ENCODE measurements at regions not wholly inside any gene's neighbourhood (a gene's known extent, or its start where the extent isn't known, plus 50 kb on each side); places are given as distances from the start of the nearest gene placed in this dataset.
"Not testable (repeated sequence)": the region's sequence is repeated elsewhere in the genome, so short reads cannot be mapped to it uniquely, and the experiment has no call there.

- H3K4me1 Mint-ChIP-seq = no peaks in the 10 kb centered on the region
- ATAC-seq (ENCODE audit: low read depth) (no peak), DNase-seq (no peak)
- H3K36me3 Mint-ChIP-seq = no peaks in the 10 kb centered on the region
- H3K4me3 Mint-ChIP-seq = no peak overlapping the region
- H3K27me3 Mint-ChIP-seq = peaks cover 11% of the 10 kb centered on the region
- POLR2A ChIA-PET = no interaction called here
- H3K27ac Mint-ChIP-seq = no peak overlapping the region
- peaks cover 2% of the 10 kb centered on the region for H3K9me3 Mint-ChIP-seq
Observed at GRCh38 chr13:30058429-30058828, 208.0 kb upstream of the UBL3 start.

DNA sequence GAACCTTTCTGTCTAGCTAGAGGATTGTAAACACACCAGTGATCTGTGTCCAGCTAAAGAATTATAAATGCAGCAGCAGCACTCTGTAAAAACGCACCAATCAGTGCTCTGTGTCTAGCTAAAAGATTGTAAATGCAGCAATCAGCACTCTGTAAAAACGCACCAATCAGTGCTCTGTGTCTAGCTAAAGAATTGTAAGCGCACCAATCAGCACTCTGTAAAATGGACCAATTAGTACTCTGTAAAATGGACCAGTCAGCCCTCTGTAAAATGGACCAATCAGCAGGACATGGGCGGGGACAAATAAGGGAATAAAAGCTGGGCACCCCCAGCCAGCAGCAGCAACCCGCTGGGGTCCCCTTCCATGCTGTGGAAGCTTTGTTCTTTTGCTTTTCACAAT lies 204.1 kb upstream of the UBL3 start:
- POLR2A ChIA-PET; H3K4me3 Mint-ChIP-seq; ATAC-seq (ENCODE audit: low read depth): not testable (repeated sequence)

DNA sequence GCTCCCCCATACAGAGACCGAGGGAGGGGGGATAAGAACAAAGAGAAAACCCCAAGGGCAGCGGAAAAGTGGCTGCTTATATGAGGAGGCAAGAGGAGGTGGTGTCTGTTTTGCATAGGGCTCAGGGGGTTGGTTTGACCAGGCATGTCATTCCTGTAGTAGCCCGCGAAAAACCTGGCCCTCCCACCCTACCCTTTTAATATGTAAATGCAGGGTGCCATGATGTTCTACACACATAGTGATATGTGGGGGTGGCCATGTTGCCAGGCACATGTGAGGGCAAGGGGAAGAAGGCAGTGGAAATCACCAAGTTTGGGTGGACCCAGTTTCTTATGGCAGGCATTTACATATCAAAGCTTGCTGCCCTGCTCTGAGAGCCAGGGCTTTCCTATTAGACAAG lies 203.5 kb upstream of the UBL3 start:
- H3K4me3 Mint-ChIP-seq = no peak overlapping the region
- H3K4me1 Mint-ChIP-seq = peaks cover 6% of the 10 kb centered on the region

More for the DNA sequence above, 204.1 kb upstream of the UBL3 start:
- not testable (repeated sequence) for H3K36me3 Mint-ChIP-seq, DNase-seq, H3K27ac Mint-ChIP-seq, H3K9me3 Mint-ChIP-seq, H3K4me1 Mint-ChIP-seq, H3K27me3 Mint-ChIP-seq

GRCh38 chr13:30052120-30052519 lies 201.7 kb upstream of the UBL3 start:
- DNase-seq (no peak), ATAC-seq (ENCODE audit: low read depth) (peak; percentile 56)
- Mint-ChIP-seq H3K4me3 (no peak overlapping the region), H3K27me3 (peaks cover 7% of the 10 kb centered on the region), H3K27ac (peak overlapping the region; percentile 50), H3K9me3 (no peaks in the 10 kb centered on the region), H3K4me1 (peaks cover 18% of the 10 kb centered on the region), H3K36me3 (no peaks in the 10 kb centered on the region)
- POLR2A ChIA-PET = no interaction called here

More for the DNA sequence above, 203.5 kb upstream of the UBL3 start:
- POLR2A ChIA-PET = no interaction called here
- Mint-ChIP-seq H3K27me3 (peaks cover 7% of the 10 kb centered on the region), H3K9me3 (no peaks in the 10 kb centered on the region), H3K36me3 (no peaks in the 10 kb centered on the region), H3K27ac (no peak overlapping the region)
- ATAC-seq (ENCODE audit: low read depth) (no peak), DNase-seq (no peak)

- H3K4me1 Mint-ChIP-seq = peaks cover 19% of the 10 kb centered on the region
- ATAC-seq (ENCODE audit: low read depth) = no peak
- no peak overlapping the region for H3K27ac Mint-ChIP-seq
- H3K9me3 Mint-ChIP-seq = no peaks in the 10 kb centered on the region
- DNase-seq = no peak
- H3K4me3 Mint-ChIP-seq = no peak overlapping the region
- H3K36me3 Mint-ChIP-seq = no peaks in the 10 kb centered on the region
- H3K27me3 Mint-ChIP-seq = peaks cover 3% of the 10 kb centered on the region
- POLR2A ChIA-PET = no interaction called here
Observed at GRCh38 chr13:30051531-30052060, 201.2 kb upstream of the UBL3 start.

DNA sequence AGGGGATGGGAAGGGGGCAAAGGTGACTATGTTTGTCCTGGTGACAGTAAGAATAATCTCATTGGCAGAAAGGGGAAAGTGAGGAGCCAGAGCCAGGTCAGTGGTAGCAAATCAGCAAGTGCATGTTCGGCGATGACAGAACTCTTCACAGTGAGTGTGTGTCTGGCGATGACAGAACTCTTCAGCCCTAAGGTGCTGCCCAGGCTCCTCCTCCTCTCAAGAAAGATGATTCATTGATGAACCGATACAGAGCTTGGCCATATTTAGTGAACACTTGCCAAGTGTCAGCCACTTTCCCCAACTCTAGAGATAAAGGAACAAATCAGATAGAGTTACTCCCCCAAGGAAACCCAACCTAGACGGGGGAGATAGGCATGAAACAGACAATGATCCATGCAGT lies 199.3 kb upstream of the UBL3 start:
- POLR2A ChIA-PET = no interaction called here
- H3K9me3 Mint-ChIP-seq = no peaks in the 10 kb centered on the region

DNA sequence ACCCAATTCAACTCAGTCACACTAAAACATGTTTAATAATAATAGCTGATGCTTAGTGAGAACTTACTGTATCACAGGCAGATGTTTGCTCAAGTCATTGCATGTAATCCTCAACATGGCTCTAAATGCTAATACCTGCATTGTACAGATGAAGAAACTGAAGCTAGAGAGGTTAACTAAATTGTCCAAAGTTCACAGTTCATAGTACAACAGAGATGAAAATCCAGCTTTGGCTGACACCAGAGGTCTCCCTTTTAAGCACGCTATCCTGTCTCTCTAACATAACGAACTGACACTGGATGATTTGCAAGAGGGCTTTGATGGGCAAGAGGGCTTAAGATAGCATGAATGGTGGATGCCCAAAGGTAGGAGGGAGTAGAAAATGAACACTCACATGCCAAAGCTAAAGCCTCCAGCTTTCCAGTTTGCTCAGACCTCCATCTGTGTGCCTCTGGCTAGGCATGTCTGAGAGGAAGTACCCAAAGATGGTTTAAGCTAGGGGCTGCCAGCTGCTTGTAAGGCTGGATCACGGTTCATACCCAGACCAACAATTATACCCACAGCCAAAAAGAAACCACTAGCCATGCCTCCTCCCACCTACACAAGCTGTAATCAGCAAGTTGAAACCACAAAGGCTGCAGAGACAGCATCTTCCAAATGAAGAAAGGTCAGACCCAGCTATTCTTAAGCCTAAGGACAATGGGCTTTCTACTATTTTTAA lies 196.9 kb upstream of the UBL3 start:
- peak; percentile 75 for ATAC-seq (ENCODE audit: low read depth)
- POLR2A ChIA-PET = interaction anchor here (1.6 kb wide), 1 partner anchor 111 kb away, joined by 6 read pairs; no protein-coding TSS in a partner anchor
- DNase-seq = no peak
- Mint-ChIP-seq H3K9me3 (no peaks in the 10 kb centered on the region), H3K27ac (peak overlapping the region; percentile 42), H3K27me3 (no peaks in the 10 kb centered on the region), H3K36me3 (no peaks in the 10 kb centered on the region), H3K4me1 (peaks cover 22% of the 10 kb centered on the region), H3K4me3 (peak overlapping the region; percentile 15)

More for the DNA sequence above, 199.3 kb upstream of the UBL3 start:
- DNase-seq (no peak), ATAC-seq (ENCODE audit: low read depth) (no peak)
- H3K4me1 Mint-ChIP-seq = peaks cover 21% of the 10 kb centered on the region
- H3K36me3 Mint-ChIP-seq = no peaks in the 10 kb centered on the region
- H3K4me3 Mint-ChIP-seq = no peak overlapping the region
- H3K27me3 Mint-ChIP-seq = no peaks in the 10 kb centered on the region
- no peak overlapping the region for H3K27ac Mint-ChIP-seq

- ATAC-seq (ENCODE audit: low read depth) (no peak), DNase-seq (no peak)
- peaks cover 22% of the 10 kb centered on the region for H3K4me1 Mint-ChIP-seq
- no peaks in the 10 kb centered on the region for H3K27me3 Mint-ChIP-seq
- H3K36me3 Mint-ChIP-seq = no peaks in the 10 kb centered on the region
- H3K9me3 Mint-ChIP-seq = no peaks in the 10 kb centered on the region
- H3K4me3 Mint-ChIP-seq = no peak overlapping the region
- POLR2A ChIA-PET = no interaction called here
- H3K27ac Mint-ChIP-seq = peak overlapping the region; percentile 43
Observed at GRCh38 chr13:30045916-30046704, 195.7 kb upstream of the UBL3 start.

DNA sequence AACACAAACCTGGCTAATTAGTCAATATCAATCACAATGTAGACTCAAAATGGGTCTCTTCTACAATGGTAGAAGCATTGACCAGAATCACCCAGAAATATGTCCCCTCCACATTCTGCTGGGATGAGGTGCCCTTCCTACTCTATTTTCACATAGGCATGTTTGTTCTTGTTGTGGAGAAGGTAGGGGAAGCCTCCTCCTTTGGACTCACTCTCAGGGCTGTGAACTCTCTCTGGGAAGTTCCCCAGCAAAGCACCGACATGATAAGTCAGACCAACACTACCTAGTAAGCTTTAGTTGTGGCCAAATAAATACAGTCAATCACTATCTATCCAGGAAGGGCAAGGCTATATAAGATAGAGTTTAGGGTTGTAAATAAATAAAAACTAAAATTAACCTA lies 194.5 kb upstream of the UBL3 start:
- Mint-ChIP-seq H3K36me3 (no peaks in the 10 kb centered on the region), H3K4me1 (peaks cover 22% of the 10 kb centered on the region), H3K9me3 (no peaks in the 10 kb centered on the region), H3K4me3 (no peak overlapping the region), H3K27ac (no peak overlapping the region), H3K27me3 (peaks cover 10% of the 10 kb centered on the region)
- DNase-seq = no peak
- POLR2A ChIA-PET = no interaction called here
- no peak for ATAC-seq (ENCODE audit: low read depth)

GRCh38 chr13:30043631-30043925 lies 193.2 kb upstream of the UBL3 start:
- ATAC-seq (ENCODE audit: low read depth) (no peak), DNase-seq (no peak)
- Mint-ChIP-seq H3K27ac (no peak overlapping the region), H3K27me3 (peaks cover 10% of the 10 kb centered on the region), H3K4me1 (peaks cover 22% of the 10 kb centered on the region), H3K36me3 (no peaks in the 10 kb centered on the region), H3K4me3 (no peak overlapping the region), H3K9me3 (no peaks in the 10 kb centered on the region)
- POLR2A ChIA-PET = no interaction called here

GRCh38 chr13:30042891-30043630 lies 192.6 kb upstream of the UBL3 start:
- Mint-ChIP-seq H3K4me1 (peaks cover 20% of the 10 kb centered on the region), H3K4me3 (no peak overlapping the region), H3K36me3 (no peaks in the 10 kb centered on the region), H3K27me3 (peaks cover 14% of the 10 kb centered on the region), H3K9me3 (no peaks in the 10 kb centered on the region), H3K27ac (no peak overlapping the region)
- ATAC-seq (ENCODE audit: low read depth) (no peak), DNase-seq (no peak)
- POLR2A ChIA-PET = no interaction called here

- peaks cover 14% of the 10 kb centered on the region for H3K27me3 Mint-ChIP-seq
- POLR2A ChIA-PET = no interaction called here
- no peak overlapping the region for H3K4me3 Mint-ChIP-seq
- ATAC-seq (ENCODE audit: low read depth) = no peak
- DNase-seq = no peak
- peaks cover 12% of the 10 kb centered on the region for H3K4me1 Mint-ChIP-seq
- H3K9me3 Mint-ChIP-seq = no peaks in the 10 kb centered on the region
- no peak overlapping the region for H3K27ac Mint-ChIP-seq
- H3K36me3 Mint-ChIP-seq = no peaks in the 10 kb centered on the region
Observed at GRCh38 chr13:30042272-30042671, 191.9 kb upstream of the UBL3 start.

DNA sequence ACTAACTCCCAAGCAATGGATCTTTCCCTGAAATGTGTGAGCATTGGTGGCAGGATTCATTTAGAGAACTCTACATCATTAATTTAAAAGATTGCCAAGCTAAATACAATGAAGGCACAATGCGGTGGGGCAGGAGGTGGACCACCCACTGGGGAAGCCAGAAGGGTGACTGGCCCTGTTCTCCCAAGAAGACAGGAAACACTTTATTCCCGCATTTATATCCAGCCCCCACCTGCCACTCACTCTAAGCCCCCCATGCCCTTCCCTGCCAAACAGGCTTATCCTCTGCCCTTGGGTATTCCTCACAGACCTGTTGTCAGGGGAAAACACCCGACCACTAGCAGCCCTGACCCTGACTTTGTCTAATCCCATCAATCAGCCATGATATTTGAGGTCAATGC lies 189.1 kb upstream of the UBL3 start:
- DNase-seq (no peak), ATAC-seq (ENCODE audit: low read depth) (no peak)
- POLR2A ChIA-PET = no interaction called here
- Mint-ChIP-seq H3K4me1 (peaks cover 8% of the 10 kb centered on the region), H3K27me3 (peaks cover 19% of the 10 kb centered on the region), H3K36me3 (no peaks in the 10 kb centered on the region), H3K27ac (no peak overlapping the region), H3K9me3 (no peaks in the 10 kb centered on the region), H3K4me3 (no peak overlapping the region)
